ENCODE measurements at regions not wholly inside any gene's neighbourhood (a gene's known extent, or its start where the extent isn't known, plus 50 kb on each side); places are given as distances from the start of the nearest gene placed in this dataset.

DNA sequence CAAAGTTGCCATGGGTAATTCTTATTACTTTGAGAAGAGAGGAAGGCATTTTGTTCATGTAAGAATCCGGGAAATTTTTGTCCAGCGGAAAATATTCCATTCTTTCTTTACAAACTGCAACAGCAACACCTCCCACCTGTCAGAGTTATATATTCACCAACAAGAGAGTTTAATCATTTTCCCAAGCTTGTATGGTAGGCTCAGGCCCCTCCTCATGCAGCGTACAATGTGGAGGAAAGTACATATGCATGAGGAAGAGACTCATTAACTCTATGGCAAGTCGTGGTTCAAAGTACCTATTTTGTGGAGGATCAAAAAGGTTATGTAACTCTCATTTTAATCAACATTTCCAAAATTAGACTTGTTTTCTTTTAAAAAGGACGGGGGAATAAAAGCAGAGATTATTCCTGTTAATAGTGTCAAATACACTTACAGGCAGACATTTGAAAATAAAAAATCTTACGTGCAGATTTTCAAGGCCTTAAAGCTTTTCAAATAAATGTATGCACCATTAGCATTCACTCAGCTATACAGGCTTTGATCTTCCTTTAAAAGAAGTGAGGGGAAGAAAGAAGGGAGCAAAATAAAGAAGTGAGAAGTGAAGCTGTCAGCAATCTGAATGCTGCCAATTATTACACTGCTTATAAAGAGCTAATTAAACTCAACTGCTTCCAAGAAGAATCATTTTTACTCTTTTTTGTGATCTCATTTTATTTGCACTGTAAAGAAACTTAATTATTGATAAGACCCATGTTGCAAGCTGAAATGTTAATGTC, 204.8 kb downstream of the FAT4 start:
- no peak for TF ChIP-seq POLR2A (IDR thresholded peaks at IDR 0.05)
- TF ChIP-seq, protein P1, sequence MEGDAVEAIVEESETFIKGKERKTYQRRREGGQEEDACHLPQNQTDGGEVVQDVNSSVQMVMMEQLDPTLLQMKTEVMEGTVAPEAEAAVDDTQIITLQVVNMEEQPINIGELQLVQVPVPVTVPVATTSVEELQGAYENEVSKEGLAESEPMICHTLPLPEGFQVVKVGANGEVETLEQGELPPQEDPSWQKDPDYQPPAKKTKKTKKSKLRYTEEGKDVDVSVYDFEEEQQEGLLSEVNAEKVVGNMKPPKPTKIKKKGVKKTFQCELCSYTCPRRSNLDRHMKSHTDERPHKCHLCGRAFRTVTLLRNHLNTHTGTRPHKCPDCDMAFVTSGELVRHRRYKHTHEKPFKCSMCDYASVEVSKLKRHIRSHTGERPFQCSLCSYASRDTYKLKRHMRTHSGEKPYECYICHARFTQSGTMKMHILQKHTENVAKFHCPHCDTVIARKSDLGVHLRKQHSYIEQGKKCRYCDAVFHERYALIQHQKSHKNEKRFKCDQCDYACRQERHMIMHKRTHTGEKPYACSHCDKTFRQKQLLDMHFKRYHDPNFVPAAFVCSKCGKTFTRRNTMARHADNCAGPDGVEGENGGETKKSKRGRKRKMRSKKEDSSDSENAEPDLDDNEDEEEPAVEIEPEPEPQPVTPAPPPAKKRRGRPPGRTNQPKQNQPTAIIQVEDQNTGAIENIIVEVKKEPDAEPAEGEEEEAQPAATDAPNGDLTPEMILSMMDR (IDR thresholded peaks at IDR 0.05): no peak
